ENCODE measurements at regions not wholly inside any gene's neighbourhood (a gene's known extent, or its start where the extent isn't known, plus 50 kb on each side); places are given as distances from the start of the nearest gene placed in this dataset.

DNA sequence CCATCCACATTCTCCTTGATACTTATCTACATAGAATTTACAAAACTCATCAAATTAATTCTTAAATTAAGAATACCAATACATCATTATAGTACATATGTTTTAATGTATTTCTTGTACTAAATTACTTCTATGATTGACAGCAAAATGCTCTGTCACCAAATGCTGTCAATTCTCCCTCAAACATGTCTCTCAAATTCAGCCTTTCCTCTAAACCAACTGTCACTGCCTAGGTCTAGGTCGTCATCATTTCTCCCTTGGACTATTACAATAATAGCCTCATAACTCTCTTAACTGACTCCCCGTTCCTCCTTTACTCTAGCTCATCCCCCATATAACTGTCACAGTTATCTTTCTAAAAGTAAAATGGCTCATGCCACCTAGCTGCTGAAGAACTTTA, 279.7 kb upstream of the FSTL5 start:
- CTCF ChIA-PET: no interaction called here
- intact Hi-C loops (cut with DNase I, micrococcal nuclease): no loop called here
- Mint-ChIP-seq H3K27ac (no peak overlapping the region), H3K4me1 (no peaks in the 10 kb centered on the region), H3K36me3 (ENCODE audit: low read depth) (no peaks in the 10 kb centered on the region), H3K27me3 (no peaks in the 10 kb centered on the region), H3K4me3 (no peak overlapping the region), H3K9me3 (ENCODE audit: low read depth) (no peaks in the 10 kb centered on the region)
- DNase-seq (no peak), ATAC-seq (no peak)
- POLR2A ChIA-PET: no interaction called here

DNA sequence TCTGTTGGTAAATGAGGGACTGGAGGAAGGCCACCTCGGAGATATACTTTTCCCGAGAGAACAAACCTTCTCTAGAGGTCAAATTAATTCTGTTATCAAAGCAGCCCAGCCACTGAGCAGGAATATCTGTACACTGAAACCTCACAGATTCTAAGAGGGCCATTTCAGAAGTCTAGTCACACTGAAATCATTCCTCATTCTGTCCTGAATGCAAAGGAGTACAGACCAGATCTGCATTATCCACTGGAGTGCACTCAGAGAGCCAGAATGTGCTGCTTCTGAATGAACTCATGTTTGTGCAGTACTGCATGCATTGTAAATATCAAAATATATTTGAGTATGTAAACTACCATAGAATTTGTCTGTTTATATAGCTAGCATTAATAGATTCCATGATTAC, 278.3 kb upstream of the FSTL5 start:
- ChIA-PET POLR2A (no interaction called here), CTCF (no interaction called here)
- Mint-ChIP-seq H3K4me3 (no peak overlapping the region), H3K4me1 (no peaks in the 10 kb centered on the region), H3K36me3 (ENCODE audit: low read depth) (no peaks in the 10 kb centered on the region), H3K9me3 (ENCODE audit: low read depth) (no peaks in the 10 kb centered on the region), H3K27me3 (no peaks in the 10 kb centered on the region), H3K27ac (no peak overlapping the region)
- ATAC-seq (no peak), DNase-seq (no peak)
- intact Hi-C loops (cut with DNase I, micrococcal nuclease): no loop called here

DNA sequence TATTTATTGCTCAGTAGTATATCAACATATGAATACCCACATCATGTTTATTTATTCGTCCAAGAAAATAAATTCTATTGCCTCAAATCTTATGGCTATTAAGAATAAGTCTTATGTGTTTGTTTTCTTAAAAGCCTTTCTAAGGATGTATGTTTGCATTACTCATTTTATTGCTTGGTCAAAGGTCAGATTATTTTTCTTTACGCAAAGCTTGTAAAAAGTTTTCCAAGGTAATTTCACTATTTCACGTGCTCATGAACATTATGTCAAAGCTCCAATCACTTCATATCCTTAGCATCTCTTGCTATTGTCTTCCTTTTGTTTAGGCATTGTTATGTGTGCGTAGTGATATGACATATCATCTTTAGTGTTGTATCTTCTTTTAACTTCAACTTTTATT, 258.5 kb upstream of the FSTL5 start:
- no peak for DNase-seq
- ChIA-PET POLR2A (no interaction called here), CTCF (interaction anchor here (0.6 kb wide), 1 partner anchor 1893 kb away, joined by 3 read pairs; no protein-coding TSS in a partner anchor)
- no peaks in the 10 kb centered on the region for H3K4me1 Mint-ChIP-seq
- no peak for ATAC-seq
- no peaks in the 10 kb centered on the region for H3K27me3 Mint-ChIP-seq
- H3K4me3 Mint-ChIP-seq: no peak overlapping the region
- no peaks in the 10 kb centered on the region for H3K36me3 Mint-ChIP-seq (ENCODE audit: low read depth)
- intact Hi-C loops (cut with DNase I, micrococcal nuclease): no loop called here
- peaks cover 6% of the 10 kb centered on the region for H3K9me3 Mint-ChIP-seq (ENCODE audit: low read depth)
- H3K27ac Mint-ChIP-seq: no peak overlapping the region

DNA sequence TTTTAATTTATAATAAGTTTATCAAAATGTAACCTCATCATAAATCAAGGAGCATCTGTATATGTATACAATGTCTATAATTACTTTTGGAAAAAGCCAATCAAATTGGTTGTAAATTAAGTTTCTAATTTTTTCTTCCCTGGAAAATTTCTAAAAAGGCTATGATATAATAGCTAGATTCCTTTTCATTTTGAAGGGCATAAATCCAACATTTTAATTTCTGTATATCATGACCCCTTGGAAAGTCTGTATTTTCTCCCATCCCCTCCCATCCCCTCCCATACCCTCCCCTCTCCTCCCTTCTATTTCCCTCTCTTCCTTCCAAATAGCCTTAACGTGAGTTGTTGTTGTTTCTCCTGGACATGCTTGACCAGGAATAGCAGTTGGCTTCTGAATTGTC, 247.1 kb upstream of the FSTL5 start:
- CTCF ChIA-PET: no interaction called here

DNA sequence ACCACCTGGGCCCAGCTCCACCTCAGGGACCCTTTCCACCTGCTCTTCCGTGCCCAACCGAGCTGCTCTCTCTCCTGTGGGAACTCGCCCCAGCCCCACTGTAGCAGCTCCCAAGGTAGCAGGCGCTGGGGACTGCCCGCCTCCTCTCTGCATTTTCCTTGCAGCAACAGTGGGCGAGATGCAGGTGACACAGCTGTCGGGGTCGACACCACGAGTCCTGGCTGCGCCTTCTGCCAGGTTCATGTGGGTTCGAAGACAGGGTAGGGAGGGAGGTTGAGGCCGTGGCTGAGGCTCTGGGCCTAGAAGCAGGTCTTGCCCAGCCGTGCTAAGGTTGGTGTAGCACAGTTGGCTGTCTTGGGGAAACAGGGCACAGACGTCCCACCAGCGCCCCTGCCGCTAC, 245.2 kb upstream of the FSTL5 start:
- ChIA-PET POLR2A (no interaction called here), CTCF (no interaction called here)
- Mint-ChIP-seq H3K27ac (no peak overlapping the region), H3K9me3 (ENCODE audit: low read depth) (no peaks in the 10 kb centered on the region), H3K4me3 (no peak overlapping the region), H3K4me1 (no peaks in the 10 kb centered on the region), H3K36me3 (ENCODE audit: low read depth) (no peaks in the 10 kb centered on the region), H3K27me3 (no peaks in the 10 kb centered on the region)
- intact Hi-C loops (cut with DNase I, micrococcal nuclease): no loop called here
- no peak for ATAC-seq
- no peak for DNase-seq

More for the DNA sequence above, 247.1 kb upstream of the FSTL5 start:
- intact Hi-C loops (cut with DNase I, micrococcal nuclease): loop anchor here in 1 of 2 experiments (5.0 kb wide), 1 partner anchor 51 kb away; no protein-coding TSS in a partner anchor
- Mint-ChIP-seq H3K36me3 (ENCODE audit: low read depth) (no peaks in the 10 kb centered on the region), H3K4me1 (no peaks in the 10 kb centered on the region), H3K4me3 (no peak overlapping the region), H3K27me3 (no peaks in the 10 kb centered on the region), H3K27ac (no peak overlapping the region), H3K9me3 (ENCODE audit: low read depth) (no peaks in the 10 kb centered on the region)
- DNase-seq: no peak
- POLR2A ChIA-PET: no interaction called here
- ATAC-seq: no peak

DNA sequence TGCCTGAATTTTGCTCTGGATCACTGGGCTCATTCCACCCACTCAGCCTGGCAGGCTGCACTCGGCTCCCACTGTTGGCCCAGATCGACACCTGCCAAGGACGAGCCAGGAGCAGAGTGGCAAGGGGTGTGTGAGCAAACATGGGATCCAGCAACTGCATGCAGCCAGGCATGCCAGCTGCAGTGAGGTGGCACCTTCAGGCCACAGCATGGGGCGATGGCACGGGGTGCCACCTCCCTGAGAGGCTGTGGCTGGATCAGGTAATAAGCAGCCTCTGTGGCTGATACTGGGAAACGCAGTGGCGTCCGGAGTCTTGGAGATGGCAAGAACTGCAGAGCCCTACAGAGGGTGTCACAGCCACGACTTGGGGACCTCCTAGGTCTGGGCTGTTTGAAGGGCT, 244.5 kb upstream of the FSTL5 start:
- Mint-ChIP-seq H3K4me3 (no peak overlapping the region), H3K9me3 (ENCODE audit: low read depth) (no peaks in the 10 kb centered on the region), H3K27ac (no peak overlapping the region), H3K27me3 (no peaks in the 10 kb centered on the region), H3K36me3 (ENCODE audit: low read depth) (no peaks in the 10 kb centered on the region), H3K4me1 (no peaks in the 10 kb centered on the region)
- intact Hi-C loops (cut with DNase I, micrococcal nuclease): no loop called here
- CTCF ChIA-PET: no interaction called here
- ATAC-seq (no peak), DNase-seq (no peak)
- POLR2A ChIA-PET: no interaction called here

DNA sequence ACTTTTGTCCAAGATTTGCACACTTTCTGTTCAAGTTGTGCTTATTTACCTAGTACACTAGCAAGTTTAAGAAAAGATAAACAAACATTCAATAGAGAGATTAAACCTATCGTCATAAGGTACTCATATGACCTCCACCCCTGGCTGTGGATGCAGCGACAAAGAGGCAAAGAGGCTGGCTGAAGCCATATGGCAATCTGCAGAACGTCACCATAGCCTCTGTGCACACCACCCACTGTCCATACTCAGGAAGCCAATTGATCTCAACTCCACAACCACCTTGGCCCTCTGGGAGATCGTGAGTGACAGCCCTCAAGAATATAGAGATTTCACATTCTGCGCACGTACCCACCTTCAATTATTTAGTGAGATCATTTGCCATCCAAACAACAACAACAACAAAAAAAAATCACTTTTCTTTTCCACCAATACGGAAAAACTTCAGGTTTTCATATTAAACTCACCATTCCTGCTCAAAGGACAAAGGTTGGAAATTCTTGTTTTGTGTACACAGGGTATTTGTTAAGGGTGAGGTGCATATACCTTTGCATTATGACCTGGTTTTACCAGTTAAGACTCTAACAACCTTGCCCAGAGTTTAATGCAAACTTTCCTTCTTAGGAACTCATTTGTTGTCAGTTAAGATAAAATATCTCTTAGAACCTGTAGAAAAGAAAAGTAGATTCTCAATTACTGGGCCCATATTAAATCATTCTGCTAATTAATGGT, 243.0 kb upstream of the FSTL5 start:
- intact Hi-C loops (cut with DNase I, micrococcal nuclease): no loop called here
- H3K4me3 Mint-ChIP-seq: no peak overlapping the region
- no peak for DNase-seq
- ChIA-PET CTCF (no interaction called here), POLR2A (interaction anchor here (0.6 kb wide), 1 partner anchor 257 kb away, joined by 3 read pairs; no protein-coding TSS in a partner anchor)
- H3K27me3 Mint-ChIP-seq: no peaks in the 10 kb centered on the region
- ATAC-seq: no peak
- H3K9me3 Mint-ChIP-seq (ENCODE audit: low read depth): no peaks in the 10 kb centered on the region
- H3K27ac Mint-ChIP-seq: no peak overlapping the region
- H3K4me1 Mint-ChIP-seq: no peaks in the 10 kb centered on the region
- no peaks in the 10 kb centered on the region for H3K36me3 Mint-ChIP-seq (ENCODE audit: low read depth)

DNA sequence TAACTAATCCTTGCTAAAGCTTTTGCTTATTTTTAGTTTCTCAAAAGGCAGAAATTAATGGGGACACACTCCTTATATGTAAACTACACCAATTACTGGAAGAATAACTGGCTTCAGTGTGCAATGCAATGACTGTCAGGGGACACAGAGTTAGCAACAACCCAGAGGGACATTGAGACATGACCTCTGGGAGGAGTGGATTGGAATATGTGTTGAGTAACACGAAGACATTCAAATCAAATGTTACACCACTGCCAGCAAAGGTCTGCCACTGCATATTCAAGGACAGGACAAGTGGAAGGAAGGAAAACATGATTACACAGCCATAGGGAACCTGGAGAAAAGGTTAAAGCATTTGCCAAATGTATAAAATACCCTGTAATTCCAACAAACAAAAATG, 240.1 kb upstream of the FSTL5 start:
- ChIA-PET POLR2A (no interaction called here), CTCF (no interaction called here)
- DNase-seq (no peak), ATAC-seq (no peak)
- Mint-ChIP-seq H3K27ac (no peak overlapping the region), H3K27me3 (no peaks in the 10 kb centered on the region), H3K4me1 (no peaks in the 10 kb centered on the region), H3K9me3 (ENCODE audit: low read depth) (peaks cover 2% of the 10 kb centered on the region), H3K36me3 (ENCODE audit: low read depth) (no peaks in the 10 kb centered on the region), H3K4me3 (no peak overlapping the region)
- intact Hi-C loops (cut with DNase I, micrococcal nuclease): no loop called here

DNA sequence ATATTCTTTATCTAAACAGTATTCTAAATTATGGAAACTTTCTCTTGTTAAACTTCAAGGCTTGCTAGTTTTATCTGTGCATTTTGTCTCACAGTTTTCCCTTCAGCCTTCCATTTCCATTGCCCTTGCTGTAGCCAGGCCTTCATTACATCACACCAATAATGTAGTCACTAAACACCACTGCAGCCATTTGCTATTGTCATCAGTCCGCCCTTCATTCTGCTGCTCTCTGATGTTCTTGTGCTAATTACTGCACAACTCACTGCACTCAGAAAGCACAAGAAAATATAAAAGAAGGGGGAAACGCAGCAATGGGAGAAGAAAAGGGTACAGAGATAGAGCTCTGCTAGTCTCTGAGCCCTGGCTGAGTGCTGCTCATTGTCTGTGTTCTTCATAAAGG, 239.6 kb upstream of the FSTL5 start:
- CTCF ChIA-PET: no interaction called here
- no peaks in the 10 kb centered on the region for H3K27me3 Mint-ChIP-seq
- DNase-seq: no peak
- POLR2A ChIA-PET: no interaction called here
- no peak overlapping the region for H3K27ac Mint-ChIP-seq
- ATAC-seq: no peak
- H3K4me1 Mint-ChIP-seq: no peaks in the 10 kb centered on the region
- intact Hi-C loops (cut with DNase I, micrococcal nuclease): no loop called here
- no peaks in the 10 kb centered on the region for H3K36me3 Mint-ChIP-seq (ENCODE audit: low read depth)
- peaks cover 2% of the 10 kb centered on the region for H3K9me3 Mint-ChIP-seq (ENCODE audit: low read depth)
- H3K4me3 Mint-ChIP-seq: no peak overlapping the region

DNA sequence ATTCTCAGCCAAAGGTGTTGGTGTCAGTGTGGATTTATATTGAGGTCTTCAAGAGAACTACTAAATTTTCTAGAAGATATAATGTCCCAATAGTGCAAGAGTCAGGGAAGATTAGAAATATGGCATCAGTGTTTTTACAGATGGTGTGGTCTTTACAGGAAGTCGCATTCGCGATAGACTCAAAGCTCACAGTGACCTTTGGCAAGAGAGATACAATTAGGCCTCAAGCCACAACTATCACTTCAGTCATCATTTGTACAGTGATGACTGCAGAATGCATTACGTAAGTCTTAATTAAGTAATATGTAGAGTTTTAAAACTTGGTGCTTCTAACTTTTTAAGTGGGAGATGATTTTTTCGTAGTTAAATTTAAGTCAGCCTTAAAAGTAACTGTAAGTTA, 237.2 kb upstream of the FSTL5 start:
- H3K27me3 Mint-ChIP-seq: no peaks in the 10 kb centered on the region
- H3K9me3 Mint-ChIP-seq (ENCODE audit: low read depth): peaks cover 6% of the 10 kb centered on the region
- ChIA-PET POLR2A (interaction anchor here (0.6 kb wide), 1 partner anchor 1023 kb away, joined by 9 read pairs; no protein-coding TSS in a partner anchor), CTCF (no interaction called here)
- H3K4me3 Mint-ChIP-seq: no peak overlapping the region
- DNase-seq: no peak
- intact Hi-C loops (cut with DNase I, micrococcal nuclease): no loop called here
- no peak overlapping the region for H3K27ac Mint-ChIP-seq
- ATAC-seq: no peak
- no peaks in the 10 kb centered on the region for H3K36me3 Mint-ChIP-seq (ENCODE audit: low read depth)
- H3K4me1 Mint-ChIP-seq: no peaks in the 10 kb centered on the region

DNA sequence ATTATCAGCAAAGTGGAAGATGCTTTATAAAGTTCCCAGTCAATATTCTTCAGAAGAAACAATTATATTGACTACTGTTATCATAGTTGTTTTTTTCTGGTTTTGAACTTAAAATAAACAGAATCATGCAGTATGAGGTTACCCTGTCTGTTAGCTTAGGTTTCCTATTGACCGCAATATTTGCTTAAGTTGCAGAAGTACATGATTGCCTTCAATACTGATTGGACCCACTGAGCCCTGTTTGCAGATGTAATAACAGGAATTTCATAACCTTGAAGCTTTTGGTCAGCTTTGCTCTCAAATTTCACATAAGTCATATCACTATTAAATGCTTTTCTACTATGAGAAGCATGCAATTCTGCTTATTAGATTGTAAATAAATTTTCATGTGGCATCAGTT, 229.1 kb upstream of the FSTL5 start:
- no peaks in the 10 kb centered on the region for H3K27me3 Mint-ChIP-seq

DNA sequence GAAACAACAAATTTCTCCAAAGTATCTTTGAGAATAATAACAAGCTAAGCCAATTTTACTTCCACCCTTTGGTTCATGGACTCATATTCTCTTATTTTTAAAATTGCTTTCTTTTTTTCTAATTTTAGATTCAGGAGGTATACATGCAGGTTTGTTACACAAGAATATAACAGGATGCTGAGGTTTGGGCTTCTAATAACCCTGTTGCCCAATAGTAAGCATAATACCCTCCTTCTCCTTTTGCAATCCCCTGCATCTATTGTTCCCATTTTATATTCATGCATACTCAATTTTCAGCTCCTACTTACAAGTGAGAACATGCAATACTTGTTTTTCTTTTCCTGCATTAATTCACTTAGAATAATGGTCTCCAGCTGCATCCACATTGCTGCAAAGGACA, 202.3 kb upstream of the FSTL5 start:
- ATAC-seq (no peak), DNase-seq (no peak)
- intact Hi-C loops (cut with DNase I, micrococcal nuclease): no loop called here
- no peaks in the 10 kb centered on the region for H3K9me3 Mint-ChIP-seq (ENCODE audit: low read depth)
- ChIA-PET POLR2A (no interaction called here), CTCF (no interaction called here)
- no peaks in the 10 kb centered on the region for H3K36me3 Mint-ChIP-seq (ENCODE audit: low read depth)
- H3K4me3 Mint-ChIP-seq: no peak overlapping the region
- H3K4me1 Mint-ChIP-seq: no peaks in the 10 kb centered on the region
- no peaks in the 10 kb centered on the region for H3K27me3 Mint-ChIP-seq
- H3K27ac Mint-ChIP-seq: no peak overlapping the region

More for the DNA sequence above, 229.1 kb upstream of the FSTL5 start:
- ChIA-PET CTCF (no interaction called here), POLR2A (no interaction called here)
- Mint-ChIP-seq H3K4me1 (no peaks in the 10 kb centered on the region), H3K27ac (no peak overlapping the region), H3K4me3 (no peak overlapping the region), H3K9me3 (ENCODE audit: low read depth) (peaks cover 5% of the 10 kb centered on the region), H3K36me3 (ENCODE audit: low read depth) (no peaks in the 10 kb centered on the region)
- intact Hi-C loops (cut with DNase I, micrococcal nuclease): no loop called here
- no peak for DNase-seq
- no peak for ATAC-seq

DNA sequence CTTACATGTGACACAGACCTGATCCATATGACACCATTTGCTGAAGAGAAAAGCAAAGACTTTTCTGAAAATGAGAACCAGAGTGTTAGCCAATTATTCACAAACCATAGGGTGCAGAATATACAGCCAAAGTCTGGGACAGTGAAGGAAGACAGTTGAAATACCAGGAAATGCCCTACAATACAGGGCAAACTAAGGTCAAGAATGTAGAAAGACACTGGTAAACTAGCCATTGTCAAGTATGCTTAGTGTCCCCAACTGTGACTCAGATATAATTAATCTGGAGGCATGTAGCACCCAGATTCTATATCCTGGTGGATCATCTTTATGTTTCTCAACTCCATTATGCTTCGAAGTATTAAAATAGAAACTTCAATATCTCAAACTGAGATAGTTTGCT, 200.9 kb upstream of the FSTL5 start:
- intact Hi-C loops (cut with DNase I, micrococcal nuclease): no loop called here
- DNase-seq (no peak), ATAC-seq (no peak)
- H3K36me3 Mint-ChIP-seq (ENCODE audit: low read depth): no peaks in the 10 kb centered on the region
- no peaks in the 10 kb centered on the region for H3K27me3 Mint-ChIP-seq
- ChIA-PET CTCF (no interaction called here), POLR2A (no interaction called here)
- H3K4me3 Mint-ChIP-seq: no peak overlapping the region
- H3K9me3 Mint-ChIP-seq (ENCODE audit: low read depth): no peaks in the 10 kb centered on the region
- no peak overlapping the region for H3K27ac Mint-ChIP-seq
- no peaks in the 10 kb centered on the region for H3K4me1 Mint-ChIP-seq
